Epithelial cell of esophagus (primary cell): ENCODE measurements at regions not wholly inside any gene's neighbourhood (a gene's known extent, or its start where the extent isn't known, plus 50 kb on each side); places are given as distances from the start of the nearest gene placed in this dataset.

Experiments used
- DNase-seq: peaks from one replicate; pipeline ENCODE4 v3.0.0; 2010; ENCODE audit warnings: low read depth
- H3K4me3 ChIP-seq: 2 replicates; pipeline ENCODE4 v1.5.1; 2011; ENCODE audit warnings: mild to moderate bottlenecking, low read length, control low read depth
- CTCF ChIP-seq: IDR thresholded peaks from 2 replicates; pipeline ENCODE4 v1.5.1; 2011; ENCODE audit warnings: low read depth, mild to moderate bottlenecking, low read length, control low read depth, inconsistent platforms; ENCODE audit not compliant: insufficient read depth; ENCODE audit errors: missing control alignments

GRCh38 chr9:102069969-102070368 lies 331.5 kb upstream of the GRIN3A start:
- no peak for DNase-seq

GRCh38 chr9:102054811-102055210 lies 316.4 kb upstream of the GRIN3A start:
- DNase-seq, result no peak
- TF ChIP-seq CTCF, result no peak

More at GRCh38 chr9:102069969-102070368, 331.5 kb upstream of the GRIN3A start:
- TF ChIP-seq CTCF, result no peak
- no peak overlapping the region for H3K4me3 ChIP-seq

GRCh38 chr9:102049586-102050246 lies 311.3 kb upstream of the GRIN3A start:
- no peak for TF ChIP-seq CTCF
- no peak for DNase-seq
- H3K4me3 ChIP-seq, result no peak overlapping the region

More at GRCh38 chr9:102054811-102055210, 316.4 kb upstream of the GRIN3A start:
- H3K4me3 ChIP-seq, result no peak overlapping the region

GRCh38 chr9:102047549-102047948 lies 309.1 kb upstream of the GRIN3A start:
- no peak overlapping the region for H3K4me3 ChIP-seq
- no peak for DNase-seq
- no peak for TF ChIP-seq CTCF

GRCh38 chr9:102044133-102044532 lies 305.7 kb upstream of the GRIN3A start:
- no peak for DNase-seq
- no peak overlapping the region for H3K4me3 ChIP-seq
- TF ChIP-seq CTCF, result no peak

- DNase-seq, result no peak
- no peak overlapping the region for H3K4me3 ChIP-seq
- TF ChIP-seq CTCF, result no peak
Measured at GRCh38 chr9:102038006-102038405, 299.6 kb upstream of the GRIN3A start.

GRCh38 chr9:102035929-102036328 lies 297.5 kb upstream of the GRIN3A start:
- no peak for DNase-seq

More at GRCh38 chr9:102035929-102036328, 297.5 kb upstream of the GRIN3A start:
- H3K4me3 ChIP-seq, result no peak overlapping the region
- no peak for TF ChIP-seq CTCF
